ENCODE measurements at regions not wholly inside any gene's neighbourhood (a gene's known extent, or its start where the extent isn't known, plus 50 kb on each side); places are given as distances from the start of the nearest gene placed in this dataset.

GRCh38 chr10:45227042-45227441 lies 88.4 kb downstream of the OR13A1 start:
- H3K9me1 ChIP-seq (ENCODE audit: control insufficient read depth, insufficient read depth, low read length): no peaks in the 10 kb centered on the region
- ATAC-seq: no peak
- no peak overlapping the region for H3K27ac ChIP-seq (ENCODE audit: extremely low read depth, low read depth, low read length)
- 2% methylated on average over 2 of the region's 2 CpGs for WGBS (ENCODE audit: insufficient coverage, low coverage, missing lambda C conversion rate)
- FAIRE-seq: no peak
- H2AFZ ChIP-seq (ENCODE audit: low read depth, low read length): no peak overlapping the region
- no peak overlapping the region for H3K4me2 ChIP-seq (ENCODE audit: insufficient read depth, low read length)
- 0 out of 2 replicates have a peak, but pooled peaks cover 5% of the 10 kb centered on the region for H3K9me3 ChIP-seq (replicated peaks; ENCODE audit: control insufficient read depth, insufficient read depth, low read depth, low read length)
- no TSS peak for BruUV-seq (replicated peaks)
- CTCF ChIA-PET (ENCODE audit: low intra/inter-chr PET ratio): no interaction called here
- TF ChIP-seq ZNF197 (CRISPR knock-in tag; IDR thresholded peaks at IDR 0.05; ENCODE audit: low read depth): no peak
- no peak for TF ChIP-seq SOX6 (IDR thresholded peaks at IDR 0.05)
- TF ChIP-seq PHB2 (IDR thresholded peaks at IDR 0.05; ENCODE audit: low read depth): no peak
- peak; percentile 66 for TF ChIP-seq REST (IDR thresholded peaks at IDR 0.05; ENCODE audit: borderline replicate concordance)
- TF ChIP-seq REST (CRISPR knock-in tag; IDR thresholded peaks at IDR 0.05; ENCODE audit: low read depth): no peak
- TF ChIP-seq ZFP91 (CRISPR knock-in tag; IDR thresholded peaks at IDR 0.05): no peak
- TF ChIP-seq ZBTB1 (CRISPR knock-in tag; IDR thresholded peaks at IDR 0.05; ENCODE audit: borderline replicate concordance, low read depth): no peak
- TF ChIP-seq PHB (CRISPR knock-in tag; IDR thresholded peaks at IDR 0.05): no peak
- no peak for TF ChIP-seq ERF (CRISPR knock-in tag; IDR thresholded peaks at IDR 0.05)
- no peaks in the 10 kb centered on the region for H3K36me3 ChIP-seq (ENCODE audit: control insufficient read depth, insufficient read depth, low read length)
- no peaks in the 10 kb centered on the region for H4K20me1 ChIP-seq (replicated peaks; ENCODE audit: control insufficient read depth, insufficient read depth, low read length)
- peaks cover 0 to 9% of the 10 kb centered on the region in 2 experiments; a peak in 2 of 5 replicates for H3K4me1 ChIP-seq (replicated peaks in 1 of 2; ENCODE audit: control insufficient read depth in 2 of 2, insufficient read depth in 2 of 2, low read length in 2 of 2)
- intact Hi-C loops (cut with micrococcal nuclease): no loop called here
- no peak overlapping the region for H3K4me3 ChIP-seq
- no peak overlapping the region for H3K9ac ChIP-seq (ENCODE audit: insufficient read depth in 1 of 2, low read depth in 2 of 2, low read length in 2 of 2)
- H3K79me2 ChIP-seq (ENCODE audit: control insufficient read depth, insufficient read depth, low read length): no peaks in the 10 kb centered on the region
- in situ Hi-C loops (cut with MboI): loop anchor here (25.0 kb wide), 1 partner anchor 1010 kb away; no protein-coding TSS in a partner anchor
- no peak for DNase-seq (ENCODE audit: extremely low read depth in 1 of 4, low spot score in 3 of 4)
- POLR2A ChIA-PET: interaction anchor here (1.0 kb wide), 1 partner anchor 10 kb away, joined by 3 read pairs; no protein-coding TSS in a partner anchor
- peaks cover 18 to 20% of the 10 kb centered on the region in 2 experiments; a peak in 4 of 5 replicates for H3K27me3 ChIP-seq (ENCODE audit: control insufficient read depth in 2 of 2, insufficient read depth in 2 of 2, low read length in 2 of 2)

Measured in K562 (cell line).